NB4 (cell line): ENCODE measurements at regions not wholly inside any gene's neighbourhood (a gene's known extent, or its start where the extent isn't known, plus 50 kb on each side); places are given as distances from the start of the nearest gene placed in this dataset.

Experiments
- DNase-seq: peaks from one replicate; pipeline ENCODE4 v3.0.0; 2010; ENCODE audit warnings: low read depth
- H3K4me3 ChIP-seq: one replicate; pipeline ENCODE4 v1.5.1; 2011; ENCODE audit warnings: mild to moderate bottlenecking, low read depth, low read length, moderate library complexity
- CTCF ChIP-seq: IDR thresholded peaks from one replicate; pipeline ENCODE4 v1.5.1; 2012; ENCODE audit warnings: low read depth, low read length
- MAX ChIP-seq: IDR thresholded peaks from 2 replicates; pipeline ENCODE4 v1.6.1; 2011; ENCODE audit warnings: low read depth, low read length
- MYC ChIP-seq: IDR thresholded peaks from 2 replicates; pipeline ENCODE4 v1.6.1; 2011; ENCODE audit warnings: low read depth, low read length
- POLR2A ChIP-seq: IDR thresholded peaks from 2 replicates; pipeline ENCODE4 v1.6.1; 2011; ENCODE audit warnings: mild to moderate bottlenecking; ENCODE audit not compliant: insufficient read length; ENCODE audit errors: extremely low read depth

DNA sequence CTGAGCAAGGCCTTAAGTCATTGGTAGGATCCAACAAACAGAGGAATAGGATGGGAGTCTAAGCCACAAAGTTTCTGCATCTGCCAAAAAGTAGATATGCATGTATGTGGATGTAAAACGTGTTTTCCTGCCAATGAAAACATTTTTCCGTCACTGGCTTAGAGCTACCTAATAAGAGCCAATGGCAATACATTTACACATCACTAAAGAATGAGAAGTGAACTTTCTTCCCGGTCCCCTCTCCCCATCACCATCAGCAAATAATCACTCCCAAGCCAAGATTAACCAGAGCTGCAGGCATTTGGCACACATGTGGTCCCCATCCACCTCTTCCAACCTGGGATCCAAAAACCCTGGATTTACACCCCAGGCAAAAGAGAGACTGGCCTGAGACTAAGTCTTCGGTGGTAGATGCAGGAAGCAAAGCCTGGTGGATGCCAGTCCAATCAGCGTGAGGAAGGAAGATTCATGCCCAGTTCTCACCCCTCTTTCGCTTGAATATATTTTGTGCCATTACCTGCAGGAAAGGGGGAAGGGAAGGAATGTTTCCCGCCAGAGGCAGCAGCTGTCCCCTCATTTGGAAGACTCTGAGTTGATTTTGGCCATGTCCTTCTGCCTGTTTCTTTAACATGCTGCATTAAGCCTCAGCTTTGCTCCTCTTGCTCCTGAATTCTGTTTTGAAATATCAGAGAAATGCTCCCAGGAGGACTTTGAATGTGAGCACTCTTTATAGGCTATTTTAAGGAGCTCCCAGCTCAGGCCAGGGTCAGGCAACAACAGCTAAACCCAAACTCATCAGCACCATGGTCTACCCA, 131.4 kb downstream of the CHIC2 start:
- no peak overlapping the region for H3K4me3 ChIP-seq
- TF ChIP-seq MYC (no peak), MAX (no peak), POLR2A (no peak)
- no peak for DNase-seq

GRCh38 chr4:53931461-53931961, 132.9 kb downstream of the CHIC2 start:
- TF ChIP-seq POLR2A (no peak), CTCF (no peak), MAX (no peak), MYC (no peak)
- H3K4me3 ChIP-seq = no peak overlapping the region
- no peak for DNase-seq

DNA sequence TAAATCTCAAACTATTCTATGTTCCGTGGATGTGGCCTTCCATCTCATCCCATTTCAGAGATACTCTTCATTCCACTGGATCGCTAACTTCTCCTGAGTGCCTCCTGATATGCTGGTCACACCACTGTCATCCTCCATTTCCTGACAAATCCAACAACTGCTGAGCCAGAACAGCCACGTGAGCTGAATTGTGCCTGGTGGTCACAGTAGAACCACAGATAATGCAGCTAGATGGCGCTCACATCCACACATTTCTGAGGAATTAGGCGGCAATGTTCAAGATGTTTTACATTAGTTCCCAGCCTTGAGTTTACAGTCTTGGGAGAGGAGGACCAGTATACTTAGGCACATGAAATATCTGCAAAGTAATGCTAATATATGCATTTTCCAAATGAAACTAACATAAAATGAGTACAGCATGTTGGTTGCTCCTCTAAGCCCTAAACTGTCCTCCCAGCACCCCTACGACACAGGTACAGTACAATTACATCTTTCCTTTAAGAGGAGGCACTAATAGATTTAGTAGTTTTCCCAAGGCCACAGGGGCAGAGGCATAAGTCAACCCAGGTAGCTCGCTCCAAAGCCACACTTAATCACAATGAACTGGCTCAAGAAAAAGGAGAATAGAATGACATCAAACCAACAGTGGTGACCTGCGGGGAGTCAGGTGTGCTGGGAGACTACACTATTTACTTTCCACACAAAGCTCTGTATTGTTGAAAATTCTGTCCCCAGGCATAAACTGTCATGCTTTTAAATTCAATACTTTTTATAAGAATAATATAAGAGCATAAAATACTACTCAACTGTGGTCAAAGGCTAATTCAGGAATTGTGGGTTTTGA, 134.2 kb downstream of the CHIC2 start:
- DNase-seq = peak; percentile 84
- TF ChIP-seq CTCF (peak; percentile 70), POLR2A (no peak), MYC (peak; percentile 86), MAX (peak; percentile 90)
- no peak overlapping the region for H3K4me3 ChIP-seq

GRCh38 chr4:53929311-53929710, 135.1 kb downstream of the CHIC2 start:
- H3K4me3 ChIP-seq = no peak overlapping the region
- DNase-seq = no peak
- TF ChIP-seq MYC (no peak), MAX (no peak), CTCF (no peak), POLR2A (no peak)

DNA sequence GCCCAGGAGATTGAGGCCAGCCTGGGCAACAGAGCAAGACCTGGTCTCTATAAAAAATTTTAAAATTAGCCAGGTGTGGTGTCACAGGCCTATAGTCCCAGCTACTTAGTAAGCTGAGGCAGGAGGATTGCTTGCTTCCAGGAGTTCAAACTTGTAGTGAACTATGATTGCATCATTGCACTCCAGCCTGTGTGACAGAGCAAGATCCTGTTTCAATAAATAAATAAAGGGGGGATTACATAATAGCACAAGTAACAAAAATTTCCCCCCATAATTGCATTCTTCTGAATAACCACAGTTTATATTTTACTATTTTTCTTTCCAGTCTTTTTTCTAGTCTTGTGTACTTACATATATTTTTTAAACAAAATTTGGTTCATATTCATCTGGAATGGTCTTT, 135.6 kb downstream of the CHIC2 start:
- TF ChIP-seq POLR2A (no peak), CTCF (no peak), MYC (no peak), MAX (no peak)
- H3K4me3 ChIP-seq = no peak overlapping the region
- peak; percentile 62 for DNase-seq
